Hepatocyte (in vitro differentiated cells): ENCODE measurements at regions not wholly inside any gene's neighbourhood (a gene's known extent, or its start where the extent isn't known, plus 50 kb on each side); places are given as distances from the start of the nearest gene placed in this dataset.

Source experiments
- DNase-seq: peaks from one replicate; pipeline ENCODE4 v3.0.0-alpha.2; 2016; ENCODE audit warnings: low spot score
- H2AFZ ChIP-seq: fragments of 200-600 bp; sonication (generic); 2 replicates; pipeline ENCODE4 v1.6.0; 2016; ENCODE audit warnings: antibody characterized with exemption, mild to moderate bottlenecking
- H3K27ac ChIP-seq: fragments of 200-600 bp; sonication (generic); 2 replicates; pipeline ENCODE4 v1.5.1; 2016; ENCODE audit warnings: mild to moderate bottlenecking
- H3K27me3 ChIP-seq: fragments of 200-600 bp; sonication (generic); 2 replicates; pipeline ENCODE4 v1.6.1; 2016
- H3K36me3 ChIP-seq: fragments of 200-600 bp; sonication (generic); replicated peaks from 2 replicates; pipeline ENCODE4 v1.5.1; 2016; ENCODE audit warnings: low read depth; ENCODE audit not compliant: insufficient read depth
- H3K4me1 ChIP-seq: fragments of 200-600 bp; sonication (generic); 2 replicates; pipeline ENCODE4 v1.5.1; 2016; ENCODE audit warnings: mild to moderate bottlenecking, moderate library complexity; ENCODE audit not compliant: insufficient read depth
- H3K4me2 ChIP-seq: fragments of 200-600 bp; sonication (generic); 2 replicates; pipeline ENCODE4 v1.6.0; 2016
- H3K4me3 ChIP-seq: fragments of 200-600 bp; sonication (generic); 2 replicates; pipeline ENCODE4 v1.5.1; 2016; ENCODE audit warnings: mild to moderate bottlenecking
- H3K79me2 ChIP-seq: fragments of 200-600 bp; sonication (generic); 2 replicates; pipeline ENCODE4 v1.6.0; 2017; ENCODE audit warnings: mild to moderate bottlenecking
- H3K9me2 ChIP-seq: fragments of 200-600 bp; sonication (generic); replicated peaks from 2 replicates; pipeline ENCODE4 v1.6.0; 2017; ENCODE audit warnings: mild to moderate bottlenecking; ENCODE audit not compliant: insufficient read depth
- H3K9me3 ChIP-seq: fragments of 200-600 bp; sonication (generic); 2 replicates; pipeline ENCODE4 v1.5.1; 2016; ENCODE audit warnings: low read depth, mild to moderate bottlenecking
- H4K20me1 ChIP-seq: fragments of 200-600 bp; sonication (generic); 2 replicates; pipeline ENCODE4 v1.6.0; 2016; ENCODE audit warnings: mild to moderate bottlenecking; ENCODE audit not compliant: insufficient read depth, poor library complexity, severe bottlenecking
- EZH2 ChIP-seq: fragments of 200-600 bp; sonication (generic); IDR thresholded peaks from 2 replicates; pipeline ENCODE4 v1.6.1; 2016; ENCODE audit warnings: antibody characterized with exemption, mild to moderate bottlenecking, borderline replicate concordance
- EZH2phosphoT487 ChIP-seq: fragments of 200-600 bp; sonication (generic); IDR thresholded peaks from one replicate; pipeline ENCODE4 v1.6.1; 2018; ENCODE audit warnings: antibody characterized with exemption, mild to moderate bottlenecking, low read depth, moderate library complexity; ENCODE audit not compliant: unreplicated experiment, severe bottlenecking
- WGBS: methylation state at CpG from one replicate; pipeline ENCODE4 v1.1.6; 2016; ENCODE audit warnings: low lambda C conversion rate; ENCODE audit errors: missing lambda C conversion rate; 5-methylcytosine and 5-hydroxymethylcytosine counted together
- TF ChIP-seq, protein P1 (sequence below): fragments of 200-600 bp; sonication (generic); IDR thresholded peaks from 2 replicates; pipeline ENCODE4 v1.5.1; 2016; ENCODE audit warnings: antibody characterized with exemption, mild to moderate bottlenecking; ENCODE audit not compliant: poor library complexity

DNA sequence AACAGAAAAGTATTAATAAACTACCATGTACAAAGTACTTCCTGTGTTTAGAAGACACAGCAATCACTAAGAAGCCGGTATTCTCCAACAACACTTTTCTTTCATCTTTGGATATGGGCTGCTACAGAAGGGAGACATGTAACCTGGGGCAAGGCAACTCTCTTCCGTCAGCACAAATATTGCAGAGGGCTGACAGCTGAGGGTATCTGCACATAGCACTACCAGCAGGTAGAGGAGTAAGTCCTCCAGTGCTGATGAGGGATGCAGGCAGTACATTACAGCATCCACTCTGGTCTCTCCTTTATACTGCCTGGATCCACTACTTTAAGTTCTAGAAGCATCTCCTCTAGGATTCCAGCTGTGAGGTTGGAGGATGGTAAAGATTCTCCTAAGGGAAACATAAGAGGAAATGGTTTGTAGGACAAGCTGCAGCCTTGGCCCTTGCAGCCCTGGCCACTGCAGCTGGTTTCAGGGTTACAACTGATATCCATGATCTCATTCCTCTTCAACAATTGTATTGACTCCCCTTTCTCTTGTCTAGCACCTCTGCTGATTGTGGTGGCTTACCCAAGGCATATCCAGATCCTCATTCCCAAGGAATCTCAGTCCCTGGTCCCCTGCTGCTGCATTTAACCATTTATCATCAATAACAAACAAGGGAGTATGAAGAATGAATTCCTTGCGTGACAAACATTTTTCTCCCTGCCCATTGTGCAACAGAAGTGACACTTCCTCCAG is 110.7 kb upstream of the ADGRF1 start:
- Histone ChIP-seq H3K9me2 (no peaks in the 10 kb centered on the region), H3K27me3 (no peaks in the 10 kb centered on the region), H3K9me3 (no peaks in the 10 kb centered on the region), H3K36me3 (no peaks in the 10 kb centered on the region), H3K4me2 (no peak overlapping the region), H2AFZ (no peak overlapping the region), H4K20me1 (no peaks in the 10 kb centered on the region), H3K4me3 (no peak overlapping the region), H3K4me1 (peaks cover 5% of the 10 kb centered on the region), H3K27ac (no peak overlapping the region), H3K79me2 (no peaks in the 10 kb centered on the region)
- TF ChIP-seq, protein P1, sequence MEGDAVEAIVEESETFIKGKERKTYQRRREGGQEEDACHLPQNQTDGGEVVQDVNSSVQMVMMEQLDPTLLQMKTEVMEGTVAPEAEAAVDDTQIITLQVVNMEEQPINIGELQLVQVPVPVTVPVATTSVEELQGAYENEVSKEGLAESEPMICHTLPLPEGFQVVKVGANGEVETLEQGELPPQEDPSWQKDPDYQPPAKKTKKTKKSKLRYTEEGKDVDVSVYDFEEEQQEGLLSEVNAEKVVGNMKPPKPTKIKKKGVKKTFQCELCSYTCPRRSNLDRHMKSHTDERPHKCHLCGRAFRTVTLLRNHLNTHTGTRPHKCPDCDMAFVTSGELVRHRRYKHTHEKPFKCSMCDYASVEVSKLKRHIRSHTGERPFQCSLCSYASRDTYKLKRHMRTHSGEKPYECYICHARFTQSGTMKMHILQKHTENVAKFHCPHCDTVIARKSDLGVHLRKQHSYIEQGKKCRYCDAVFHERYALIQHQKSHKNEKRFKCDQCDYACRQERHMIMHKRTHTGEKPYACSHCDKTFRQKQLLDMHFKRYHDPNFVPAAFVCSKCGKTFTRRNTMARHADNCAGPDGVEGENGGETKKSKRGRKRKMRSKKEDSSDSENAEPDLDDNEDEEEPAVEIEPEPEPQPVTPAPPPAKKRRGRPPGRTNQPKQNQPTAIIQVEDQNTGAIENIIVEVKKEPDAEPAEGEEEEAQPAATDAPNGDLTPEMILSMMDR, result no peak
- TF ChIP-seq EZH2phosphoT487 (no peak), EZH2 (no peak)
- no peak for DNase-seq
- WGBS, result 71% methylated on average over 3 of the region's 3 CpGs

- H3K36me3 ChIP-seq, result no peaks in the 10 kb centered on the region
- no peaks in the 10 kb centered on the region for H3K79me2 ChIP-seq
- no peaks in the 10 kb centered on the region for H3K9me3 ChIP-seq
- H3K9me2 ChIP-seq, result no peaks in the 10 kb centered on the region
- 90% methylated on average over 8 of the region's 8 CpGs for WGBS
- TF ChIP-seq, protein P1, result no peak
- TF ChIP-seq EZH2phosphoT487, result no peak
- TF ChIP-seq EZH2, result no peak
- peaks cover 15% of the 10 kb centered on the region for H3K4me1 ChIP-seq
- no peak overlapping the region for H3K27ac ChIP-seq
- no peaks in the 10 kb centered on the region for H4K20me1 ChIP-seq
- no peak for DNase-seq
- no peak overlapping the region for H3K4me2 ChIP-seq
- H3K4me3 ChIP-seq, result no peak overlapping the region
- no peak overlapping the region for H2AFZ ChIP-seq
- H3K27me3 ChIP-seq, result no peaks in the 10 kb centered on the region
These were observed 109.2 kb upstream of the ADGRF1 start for GRCh38 chr6:47151232-47151898.

- no peak for DNase-seq
- no peak overlapping the region for H3K27ac ChIP-seq
- no peak overlapping the region for H2AFZ ChIP-seq
- H3K4me2 ChIP-seq, result peak overlapping the region; percentile 27
- H4K20me1 ChIP-seq, result no peaks in the 10 kb centered on the region
- H3K79me2 ChIP-seq, result no peaks in the 10 kb centered on the region
- peaks cover 18% of the 10 kb centered on the region for H3K4me1 ChIP-seq
- no peaks in the 10 kb centered on the region for H3K9me2 ChIP-seq
- WGBS, result 75% methylated on average over 2 of the region's 2 CpGs
- H3K27me3 ChIP-seq, result no peaks in the 10 kb centered on the region
- TF ChIP-seq EZH2, result no peak
- no peak overlapping the region for H3K4me3 ChIP-seq
- H3K36me3 ChIP-seq, result no peaks in the 10 kb centered on the region
- H3K9me3 ChIP-seq, result no peaks in the 10 kb centered on the region
These were observed 107.4 kb upstream of the ADGRF1 start for GRCh38 chr6:47149554-47149953.

DNA sequence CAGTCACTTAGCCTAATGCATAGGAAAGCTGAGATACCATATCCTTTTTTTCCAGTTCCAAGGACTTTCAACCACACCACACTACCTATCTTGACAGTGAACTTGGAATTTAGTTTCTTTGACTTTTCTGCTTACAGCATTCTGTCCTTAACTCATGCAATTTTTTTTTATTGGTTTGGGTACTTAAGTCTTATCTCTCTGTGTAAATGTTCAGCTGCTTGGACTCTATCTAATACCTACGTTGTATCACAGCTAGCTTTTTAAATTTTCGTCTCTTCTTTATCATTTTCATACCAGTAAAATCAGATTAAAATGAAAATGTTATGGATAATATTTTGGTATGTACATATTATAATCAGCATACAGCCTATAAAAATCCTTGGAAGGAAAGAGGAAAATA is 106.9 kb upstream of the ADGRF1 start:
- H3K9me2 ChIP-seq, result no peaks in the 10 kb centered on the region

More for the DNA sequence above, 106.9 kb upstream of the ADGRF1 start:
- Histone ChIP-seq H3K4me2 (peak overlapping the region; percentile 27), H3K36me3 (no peaks in the 10 kb centered on the region), H3K4me1 (peaks cover 18% of the 10 kb centered on the region), H2AFZ (no peak overlapping the region), H3K4me3 (no peak overlapping the region), H4K20me1 (no peaks in the 10 kb centered on the region), H3K27ac (peak overlapping the region; percentile 11), H3K79me2 (no peaks in the 10 kb centered on the region), H3K27me3 (no peaks in the 10 kb centered on the region), H3K9me3 (no peaks in the 10 kb centered on the region)
- 33% methylated on average over 2 of the region's 2 CpGs for WGBS
- no peak for TF ChIP-seq EZH2phosphoT487
- TF ChIP-seq EZH2, result no peak
- TF ChIP-seq, protein P1, result no peak
- DNase-seq, result no peak
